NCI-H460 (cell line): ENCODE measurements at regions not wholly inside any gene's neighbourhood (a gene's known extent, or its start where the extent isn't known, plus 50 kb on each side); places are given as distances from the start of the nearest gene placed in this dataset.

Experiments used
- DNase-seq: peaks from one replicate; pipeline ENCODE4 v3.0.0-alpha.2; 2016; ENCODE audit warnings: low read depth; ENCODE audit errors: extremely low read depth

GRCh38 chr13:84297251-84297650 is 415.0 kb upstream of the SLITRK1 start:
- no peak for DNase-seq

- no peak for DNase-seq
These were observed 414.1 kb upstream of the SLITRK1 start for GRCh38 chr13:84296401-84296800.

GRCh38 chr13:84294576-84294975 is 412.3 kb upstream of the SLITRK1 start:
- DNase-seq, result no peak

- DNase-seq, result no peak
These were observed 408.1 kb upstream of the SLITRK1 start for GRCh38 chr13:84290386-84290785.

GRCh38 chr13:84279166-84279565 is 396.9 kb upstream of the SLITRK1 start:
- DNase-seq, result no peak

GRCh38 chr13:84272877-84273562 is 390.7 kb upstream of the SLITRK1 start:
- DNase-seq, result no peak

GRCh38 chr13:84265257-84265764 is 383.0 kb upstream of the SLITRK1 start:
- no peak for DNase-seq

GRCh38 chr13:84263354-84264069 is 381.2 kb upstream of the SLITRK1 start:
- DNase-seq, result no peak

GRCh38 chr13:84255226-84255797 is 373.0 kb upstream of the SLITRK1 start:
- DNase-seq, result no peak

- DNase-seq, result no peak
These were observed 367.2 kb upstream of the SLITRK1 start for GRCh38 chr13:84249463-84249862.

- DNase-seq, result no peak
These were observed 361.1 kb upstream of the SLITRK1 start for GRCh38 chr13:84243340-84243739.

- no peak for DNase-seq
These were observed 356.8 kb upstream of the SLITRK1 start for GRCh38 chr13:84239032-84239431.

GRCh38 chr13:84238381-84238780 is 356.1 kb upstream of the SLITRK1 start:
- DNase-seq, result no peak

- no peak for DNase-seq
These were observed 354.9 kb upstream of the SLITRK1 start for GRCh38 chr13:84237143-84237542.

GRCh38 chr13:84234416-84234815 is 352.1 kb upstream of the SLITRK1 start:
- no peak for DNase-seq

GRCh38 chr13:84230568-84230967 is 348.3 kb upstream of the SLITRK1 start:
- no peak for DNase-seq

GRCh38 chr13:84211048-84211447 is 328.8 kb upstream of the SLITRK1 start:
- DNase-seq, result no peak

GRCh38 chr13:84208246-84208910 is 326.1 kb upstream of the SLITRK1 start:
- no peak for DNase-seq

- DNase-seq, result no peak
These were observed 325.2 kb upstream of the SLITRK1 start for GRCh38 chr13:84207509-84207908.

- DNase-seq, result no peak
These were observed 318.7 kb upstream of the SLITRK1 start for GRCh38 chr13:84200971-84201370.

GRCh38 chr13:84192125-84192524 is 309.9 kb upstream of the SLITRK1 start:
- DNase-seq, result peak; percentile 17
